ENCODE measurements at regions not wholly inside any gene's neighbourhood (a gene's known extent, or its start where the extent isn't known, plus 50 kb on each side); places are given as distances from the start of the nearest gene placed in this dataset.
"Not testable (repeated sequence)": the region's sequence is repeated elsewhere in the genome, so short reads cannot be mapped to it uniquely, and the experiment has no call there.

- intact Hi-C loops (cut with DNase I, micrococcal nuclease), result no loop called here
- TF ChIP-seq, protein P1, sequence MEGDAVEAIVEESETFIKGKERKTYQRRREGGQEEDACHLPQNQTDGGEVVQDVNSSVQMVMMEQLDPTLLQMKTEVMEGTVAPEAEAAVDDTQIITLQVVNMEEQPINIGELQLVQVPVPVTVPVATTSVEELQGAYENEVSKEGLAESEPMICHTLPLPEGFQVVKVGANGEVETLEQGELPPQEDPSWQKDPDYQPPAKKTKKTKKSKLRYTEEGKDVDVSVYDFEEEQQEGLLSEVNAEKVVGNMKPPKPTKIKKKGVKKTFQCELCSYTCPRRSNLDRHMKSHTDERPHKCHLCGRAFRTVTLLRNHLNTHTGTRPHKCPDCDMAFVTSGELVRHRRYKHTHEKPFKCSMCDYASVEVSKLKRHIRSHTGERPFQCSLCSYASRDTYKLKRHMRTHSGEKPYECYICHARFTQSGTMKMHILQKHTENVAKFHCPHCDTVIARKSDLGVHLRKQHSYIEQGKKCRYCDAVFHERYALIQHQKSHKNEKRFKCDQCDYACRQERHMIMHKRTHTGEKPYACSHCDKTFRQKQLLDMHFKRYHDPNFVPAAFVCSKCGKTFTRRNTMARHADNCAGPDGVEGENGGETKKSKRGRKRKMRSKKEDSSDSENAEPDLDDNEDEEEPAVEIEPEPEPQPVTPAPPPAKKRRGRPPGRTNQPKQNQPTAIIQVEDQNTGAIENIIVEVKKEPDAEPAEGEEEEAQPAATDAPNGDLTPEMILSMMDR (IDR thresholded peaks at IDR 0.05), result no peak
- DNase-seq (no peak), ATAC-seq (ENCODE audit: poor library complexity) (no peak)
- Mint-ChIP-seq H3K4me1 (ENCODE audit: low read depth) (no peaks in the 10 kb centered on the region), H3K4me3 (no peak overlapping the region), H3K27ac (no peak overlapping the region), H3K36me3 (ENCODE audit: low read depth) (no peaks in the 10 kb centered on the region), H3K9me3 (no peaks in the 10 kb centered on the region), H3K27me3 (no peaks in the 10 kb centered on the region)
- ChIA-PET CTCF (no interaction called here), POLR2A (no interaction called here)
- Histone ChIP-seq H3K9me3 (ENCODE audit: control insufficient read depth in 1 of 2, insufficient read depth in 1 of 2, low read length in 2 of 2) (no peaks in the 10 kb centered on the region), H3K27me3 (ENCODE audit: control insufficient read depth in 1 of 2, insufficient read depth in 2 of 2, low read length in 2 of 2) (no peaks in the 10 kb centered on the region), H3K36me3 (ENCODE audit: insufficient read depth, low read length) (no peaks in the 10 kb centered on the region), H3K27ac (ENCODE audit: low read depth in 1 of 2, low read length in 2 of 2) (no peak overlapping the region), H3K4me1 (ENCODE audit: insufficient read depth, low read length) (no peaks in the 10 kb centered on the region), H3K4me3 (ENCODE audit: low read length) (no peak overlapping the region)
These were observed 242.6 kb downstream of the SLC4A3 start for GRCh38 chr2:219870041-219870440.

GRCh38 chr2:219871351-219871750 lies 243.9 kb downstream of the SLC4A3 start:
- Histone ChIP-seq H3K9me3 (ENCODE audit: control insufficient read depth in 1 of 2, insufficient read depth in 1 of 2, low read length in 2 of 2) (no peaks in the 10 kb centered on the region), H3K27me3 (ENCODE audit: control insufficient read depth in 1 of 2, insufficient read depth in 2 of 2, low read length in 2 of 2) (no peaks in the 10 kb centered on the region), H3K36me3 (ENCODE audit: insufficient read depth, low read length) (no peaks in the 10 kb centered on the region), H3K27ac (ENCODE audit: low read depth in 1 of 2, low read length in 2 of 2) (no peak overlapping the region), H3K4me1 (ENCODE audit: insufficient read depth, low read length) (no peaks in the 10 kb centered on the region), H3K4me3 (ENCODE audit: low read length) (no peak overlapping the region)
- H3K4me1 Mint-ChIP-seq (ENCODE audit: low read depth), result no peaks in the 10 kb centered on the region
- intact Hi-C loops (cut with DNase I, micrococcal nuclease), result no loop called here
- TF ChIP-seq, protein P1 (IDR thresholded peaks at IDR 0.05), result no peak
- ChIA-PET POLR2A (no interaction called here), CTCF (no interaction called here)
- DNase-seq (no peak), ATAC-seq (ENCODE audit: poor library complexity) (no peak)
- H3K9me3 Mint-ChIP-seq, result no peaks in the 10 kb centered on the region
- H3K27me3 Mint-ChIP-seq, result no peaks in the 10 kb centered on the region
- no peak overlapping the region for H3K27ac Mint-ChIP-seq
- no peaks in the 10 kb centered on the region for H3K36me3 Mint-ChIP-seq (ENCODE audit: low read depth)
- H3K4me3 Mint-ChIP-seq, result no peak overlapping the region

DNA sequence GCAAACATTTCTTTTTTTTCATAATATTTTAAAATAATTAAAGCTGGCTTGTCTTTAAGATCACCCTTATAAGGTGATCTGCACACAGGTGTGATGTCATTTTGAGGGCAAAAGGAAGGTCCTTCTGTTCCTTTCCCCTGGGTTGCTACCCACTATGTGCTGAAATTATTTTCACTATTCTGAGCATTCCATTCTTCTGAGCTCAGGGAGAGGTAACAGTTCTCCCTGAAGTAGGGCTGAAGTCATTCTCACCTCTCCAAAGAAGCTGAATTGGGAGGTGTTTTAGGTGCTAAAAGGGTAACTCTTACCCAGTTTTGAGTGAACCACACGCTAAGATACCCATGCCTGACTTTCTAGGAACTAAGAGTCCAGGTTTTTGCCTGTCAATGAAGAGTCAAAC lies 247.6 kb downstream of the SLC4A3 start:
- Mint-ChIP-seq H3K4me3 (no peak overlapping the region), H3K9me3 (no peaks in the 10 kb centered on the region), H3K4me1 (ENCODE audit: low read depth) (no peaks in the 10 kb centered on the region), H3K27me3 (no peaks in the 10 kb centered on the region), H3K27ac (no peak overlapping the region), H3K36me3 (ENCODE audit: low read depth) (no peaks in the 10 kb centered on the region)
- intact Hi-C loops (cut with DNase I, micrococcal nuclease), result no loop called here
- POLR2A ChIA-PET, result no interaction called here
- H3K4me3 ChIP-seq (ENCODE audit: low read length), result no peak overlapping the region
- no peaks in the 10 kb centered on the region for H3K36me3 ChIP-seq (ENCODE audit: insufficient read depth, low read length)
- H3K27me3 ChIP-seq (ENCODE audit: control insufficient read depth in 1 of 2, insufficient read depth in 2 of 2, low read length in 2 of 2), result peaks cover 0 to 2% of the 10 kb centered on the region in 2 experiments
- DNase-seq, result no peak
- H3K27ac ChIP-seq (ENCODE audit: low read depth in 1 of 2, low read length in 2 of 2), result no peak overlapping the region
- H3K9me3 ChIP-seq (ENCODE audit: control insufficient read depth in 1 of 2, insufficient read depth in 1 of 2, low read length in 2 of 2), result no peaks in the 10 kb centered on the region
- no peaks in the 10 kb centered on the region for H3K4me1 ChIP-seq (ENCODE audit: insufficient read depth, low read length)
- TF ChIP-seq, protein P1 (IDR thresholded peaks at IDR 0.05), result no peak
- CTCF ChIA-PET, result no interaction called here
- no peak for ATAC-seq (ENCODE audit: poor library complexity)

- H3K9me3 Mint-ChIP-seq, POLR2A ChIA-PET, H3K4me3 Mint-ChIP-seq: not testable (repeated sequence)
These were observed 248.6 kb downstream of the SLC4A3 start for GRCh38 chr2:219875986-219876385.

More at GRCh38 chr2:219875986-219876385, 248.6 kb downstream of the SLC4A3 start:
- H3K4me3 ChIP-seq (ENCODE audit: low read length); H3K4me1 ChIP-seq (ENCODE audit: insufficient read depth, low read length); H3K27me3 Mint-ChIP-seq; H3K27ac Mint-ChIP-seq; H3K27me3 ChIP-seq (ENCODE audit: control insufficient read depth in 1 of 2, insufficient read depth in 2 of 2, low read length in 2 of 2); H3K27ac ChIP-seq (ENCODE audit: low read depth in 1 of 2, low read length in 2 of 2); H3K9me3 ChIP-seq (ENCODE audit: control insufficient read depth in 1 of 2, insufficient read depth in 1 of 2, low read length in 2 of 2); H3K36me3 Mint-ChIP-seq (ENCODE audit: low read depth); DNase-seq; intact Hi-C loops (cut with DNase I, micrococcal nuclease); ATAC-seq (ENCODE audit: poor library complexity); H3K4me1 Mint-ChIP-seq (ENCODE audit: low read depth); H3K36me3 ChIP-seq (ENCODE audit: insufficient read depth, low read length); CTCF ChIA-PET: not testable (repeated sequence)
